Lung (tissue), 11 donors: ENCODE measurements at regions not wholly inside any gene's neighbourhood (a gene's known extent, or its start where the extent isn't known, plus 50 kb on each side); places are given as distances from the start of the nearest gene placed in this dataset.

Source experiments
- ATAC-seq: fragments of 200-7000 bp; cut with Tn5 transposase; one replicate; pipeline ENCODE4 v1.9.1; 2020; ENCODE audit warnings: moderate number of reproducible peaks; ENCODE audit not compliant: insufficient read depth, low FRiP score
- DNase-seq, 3 donors: peaks; one replicate each; pipeline ENCODE4 v3.0.0-alpha.2; 2013 to 2017
- H3K27ac ChIP-seq, 2 donors: one replicate each; pipeline ENCODE4 v1.5.1; 2013; ENCODE audit warnings: mild to moderate bottlenecking in 2 of 2, moderate library complexity in 2 of 2, control low read depth in 1 of 2, inconsistent platforms in 1 of 2, low read depth in 1 of 2, low read length in 1 of 2
- H3K27me3 ChIP-seq, 3 donors: one replicate each; pipeline ENCODE4 v1.5.1; 2013; ENCODE audit warnings: low read length in 2 of 3; ENCODE audit not compliant: control insufficient read depth in 3 of 3, insufficient read depth in 3 of 3
- H3K36me3 ChIP-seq, 4 donors: one replicate each; pipeline ENCODE4 v1.5.1; 2013; ENCODE audit warnings: low read length in 4 of 4, mild to moderate bottlenecking in 1 of 4, moderate library complexity in 1 of 4; ENCODE audit not compliant: control insufficient read depth in 4 of 4, insufficient read depth in 4 of 4
- H3K4me1 ChIP-seq, 5 donors: one replicate each; pipeline ENCODE4 v1.5.1; 2013; ENCODE audit warnings: low read length in 5 of 5, mild to moderate bottlenecking in 2 of 5, moderate library complexity in 1 of 5; ENCODE audit not compliant: control insufficient read depth in 5 of 5, insufficient read depth in 5 of 5
- H3K4me3 ChIP-seq: one replicate; pipeline ENCODE4 v1.5.1; 2013; ENCODE audit warnings: mild to moderate bottlenecking, control low read depth, moderate library complexity
- H3K9ac ChIP-seq, 2 donors: one replicate each; pipeline ENCODE4 v1.5.1; 2013; ENCODE audit warnings: low read length in 2 of 2, control low read depth in 1 of 2; ENCODE audit not compliant: insufficient read depth in 1 of 2
- H3K9me3 ChIP-seq, 4 donors: one replicate each; pipeline ENCODE4 v1.5.1; 2013; ENCODE audit warnings: low read length in 3 of 4, mild to moderate bottlenecking in 1 of 4, moderate library complexity in 1 of 4; ENCODE audit not compliant: control insufficient read depth in 4 of 4, insufficient read depth in 3 of 4
- CTCF ChIP-seq: IDR thresholded peaks from 2 replicates; pipeline ENCODE4 v1.5.1; 2012; ENCODE audit warnings: mild to moderate bottlenecking; ENCODE audit errors: control extremely low read depth, extremely low read depth
- WGBS, 2 donors: extraction: QIAGEN DNeasy Blood & Tissue Kit; methylation state at CpG; one replicate each; pipeline ENCODE4 v1.1.7; 2013; 5-methylcytosine and 5-hydroxymethylcytosine counted together
- donor health status: control.
- donor health status: control.
- donor health status: Bipolar disorder and iron deficiency.
- donor health status: healthy.
- donor health status: DM: yes; HTN: yes; CAD: no.

DNA sequence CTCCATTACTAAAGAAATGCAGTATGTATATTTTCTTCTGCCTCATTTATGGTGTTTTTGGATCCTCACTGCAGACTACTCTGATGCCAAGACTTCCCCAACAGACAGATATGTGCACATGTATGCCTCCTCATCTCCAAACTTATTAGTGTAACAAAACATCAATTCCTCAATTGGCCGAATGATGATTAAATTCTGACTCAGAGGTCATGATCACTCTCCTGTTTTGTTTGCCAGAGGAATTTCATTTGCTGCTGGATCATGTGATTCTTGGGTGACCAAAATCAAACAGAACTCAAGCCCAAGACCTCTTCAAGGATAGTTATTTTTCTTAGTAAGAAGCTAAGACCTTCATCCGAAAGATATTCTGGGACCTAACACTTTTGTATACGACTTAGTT is 227.6 kb downstream of the LMO4 start:
- DNase-seq (no peak), ATAC-seq (no peak)
- H3K9me3 ChIP-seq, result no peaks in the 10 kb centered on the region
- no peak overlapping the region for H3K9ac ChIP-seq
- no peak for TF ChIP-seq CTCF
- H3K36me3 ChIP-seq, result no peaks in the 10 kb centered on the region
- H3K27me3 ChIP-seq, result no peaks in the 10 kb centered on the region
- H3K27ac ChIP-seq, result no peak overlapping the region
- H3K4me3 ChIP-seq, result no peak overlapping the region
- 90 to 92% methylated on average over 3 of the region's 3 CpGs for WGBS, 2 donors
- H3K4me1 ChIP-seq, result peaks cover 0 to 4% (median 0%) of the 10 kb centered on the region in 5 donors

DNA sequence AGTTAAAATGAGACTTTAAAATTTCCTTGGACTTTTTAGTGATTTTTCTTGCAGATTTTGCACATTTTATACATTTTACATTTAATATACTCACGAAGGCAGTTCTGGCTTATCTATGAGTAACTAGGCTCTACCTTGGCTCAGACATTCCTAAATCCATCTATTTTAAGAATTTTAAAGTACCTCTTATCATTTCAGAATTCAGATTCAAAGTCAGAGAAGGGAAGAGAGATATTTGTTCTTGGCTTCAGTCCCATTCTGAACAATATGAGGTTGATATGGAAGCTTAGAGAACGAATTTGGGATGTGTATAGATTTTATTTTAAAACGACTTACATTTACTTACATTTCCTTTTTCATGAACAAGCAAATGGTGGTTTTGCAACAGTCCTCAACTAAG is 230.2 kb downstream of the LMO4 start:
- Histone ChIP-seq H3K36me3 (no peaks in the 10 kb centered on the region), H3K9me3 (no peaks in the 10 kb centered on the region), H3K4me1 (no peaks in the 10 kb centered on the region), H3K27ac (no peak overlapping the region), H3K27me3 (no peaks in the 10 kb centered on the region), H3K9ac (no peak overlapping the region), H3K4me3 (no peak overlapping the region)
- WGBS, 2 donors, result 59 to 79% methylated on average over 3 of the region's 3 CpGs
- TF ChIP-seq CTCF, result no peak
- ATAC-seq (no peak), DNase-seq (peak in 1 of 3 donors; percentile 24)

- no peak overlapping the region for H3K9ac ChIP-seq
- 86 to 98% methylated on average over 3 of the region's 3 CpGs for WGBS, 2 donors
- H3K4me3 ChIP-seq, result no peak overlapping the region
- no peaks in the 10 kb centered on the region for H3K36me3 ChIP-seq
- ATAC-seq (no peak), DNase-seq (no peak)
- H3K9me3 ChIP-seq, result no peaks in the 10 kb centered on the region
- H3K4me1 ChIP-seq, result no peaks in the 10 kb centered on the region
- no peaks in the 10 kb centered on the region for H3K27me3 ChIP-seq
- no peak for TF ChIP-seq CTCF
- H3K27ac ChIP-seq, result no peak overlapping the region
These were observed 231.5 kb downstream of the LMO4 start for GRCh38 chr1:87560137-87560536.

DNA sequence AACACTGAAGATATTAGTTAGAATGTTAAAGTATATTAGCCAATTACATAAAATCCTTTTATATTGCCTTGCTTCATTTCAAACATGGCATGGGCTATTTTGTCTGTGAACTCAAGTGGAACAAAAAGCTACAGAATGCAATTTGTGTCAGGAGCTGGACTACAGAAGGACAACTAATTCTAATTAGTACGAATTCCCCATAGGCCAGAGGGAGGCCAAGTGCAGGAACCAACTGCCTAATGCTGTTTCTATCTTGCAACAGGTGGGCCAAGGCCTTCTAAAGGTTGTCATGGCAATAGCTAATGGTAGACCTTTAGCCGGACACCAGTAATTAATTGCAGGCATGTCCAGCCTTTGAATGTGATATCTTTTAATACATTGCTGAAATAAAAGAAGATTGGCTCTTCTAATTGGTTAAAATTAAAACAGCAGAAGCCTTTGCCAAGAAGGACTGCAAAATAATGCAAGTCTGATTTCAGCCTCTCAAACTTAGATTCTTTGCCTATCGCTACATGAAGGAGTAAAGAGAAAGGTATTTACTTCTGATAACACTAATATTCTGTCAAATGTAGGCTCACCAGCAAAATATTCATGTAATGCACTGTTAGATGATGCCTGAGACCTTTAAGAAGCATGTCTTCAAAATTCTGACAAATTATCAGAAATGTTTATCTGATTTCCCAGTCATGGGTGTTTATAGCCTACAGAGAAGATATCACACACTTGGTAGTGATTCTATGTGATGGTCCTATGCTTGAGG is 232.1 kb downstream of the LMO4 start:
- no peaks in the 10 kb centered on the region for H3K4me1 ChIP-seq
- H3K27ac ChIP-seq, result no peak overlapping the region
- TF ChIP-seq CTCF, result no peak
- 82 to 93% methylated on average over 3 of the region's 3 CpGs for WGBS, 2 donors
- no peaks in the 10 kb centered on the region for H3K27me3 ChIP-seq
- H3K36me3 ChIP-seq, result no peaks in the 10 kb centered on the region
- H3K9me3 ChIP-seq, result no peaks in the 10 kb centered on the region
- peak; percentile 27 for ATAC-seq
- no peak for DNase-seq
- H3K4me3 ChIP-seq, result no peak overlapping the region
- no peak overlapping the region for H3K9ac ChIP-seq
